ENCODE measurements at regions not wholly inside any gene's neighbourhood (a gene's known extent, or its start where the extent isn't known, plus 50 kb on each side); places are given as distances from the start of the nearest gene placed in this dataset.

- no peak overlapping the region for H3K27ac Mint-ChIP-seq
- H3K9me3 Mint-ChIP-seq = no peaks in the 10 kb centered on the region
- no peak for DNase-seq (ENCODE audit: low spot score in 2 of 2)
- no peaks in the 10 kb centered on the region for H3K36me3 Mint-ChIP-seq
- no peak overlapping the region for H3K4me3 Mint-ChIP-seq
- H3K4me1 Mint-ChIP-seq = no peaks in the 10 kb centered on the region
- ATAC-seq = no peak
Measured at GRCh38 chr15:37880835-37881153, 53.6 kb upstream of the TMCO5A start.

- Mint-ChIP-seq H3K36me3 (no peaks in the 10 kb centered on the region), H3K9me3 (no peaks in the 10 kb centered on the region), H3K4me3 (no peak overlapping the region), H3K27ac (no peak overlapping the region), H3K4me1 (no peaks in the 10 kb centered on the region)
- no peak for DNase-seq (ENCODE audit: low spot score in 2 of 2)
- no peak for ATAC-seq
Measured at GRCh38 chr15:37881237-37882013, 53.0 kb upstream of the TMCO5A start.

- Mint-ChIP-seq H3K4me3 (no peak overlapping the region), H3K9me3 (no peaks in the 10 kb centered on the region), H3K4me1 (no peaks in the 10 kb centered on the region), H3K27ac (no peak overlapping the region), H3K36me3 (no peaks in the 10 kb centered on the region)
- ATAC-seq = no peak
- no peak for DNase-seq (ENCODE audit: low spot score in 2 of 2)
Measured at GRCh38 chr15:37882640-37883039, 51.8 kb upstream of the TMCO5A start.

All from stimulated activated effector memory CD8-positive, alpha-beta T cell treated with anti-CD3 and anti-CD28 coated beads, Interleukin-12 subunit alpha, Interleukin-12 subunit beta, amount 100 ng/mL, for 72 hours (primary cell).